GM12891 (cell line): ENCODE measurements at regions not wholly inside any gene's neighbourhood (a gene's known extent, or its start where the extent isn't known, plus 50 kb on each side); places are given as distances from the start of the nearest gene placed in this dataset.

Experiments used
- POLR2A ChIP-seq: IDR thresholded peaks from 2 replicates; pipeline ENCODE4 v1.6.1; 2011; ENCODE audit warnings: low read depth, low read length, control low read depth
- POLR2AphosphoS5 ChIP-seq: IDR thresholded peaks from 2 replicates; pipeline ENCODE4 v1.6.1; 2011; ENCODE audit warnings: low read depth, low read length, control low read depth
- TAF1 ChIP-seq: IDR thresholded peaks from 2 replicates; pipeline ENCODE4 v1.6.1; 2011; ENCODE audit warnings: low read depth, low read length, control low read depth

- no peak for TF ChIP-seq POLR2A
- no peak for TF ChIP-seq POLR2AphosphoS5
- TF ChIP-seq TAF1 = no peak
These were observed 690.5 kb downstream of the ARHGAP15 start for GRCh38 chr2:143819764-143820163.
